K562 (cell line): ENCODE measurements at regions not wholly inside any gene's neighbourhood (a gene's known extent, or its start where the extent isn't known, plus 50 kb on each side); places are given as distances from the start of the nearest gene placed in this dataset.

Experiments
- ATAC-seq: fragments of 200-7000 bp; cut with Tn5 transposase; 3 replicates; pipeline ENCODE4 v1.9.1; 2020; ENCODE audit warnings: moderate library complexity
- BruUV-seq: library from RNA; stranded (reverse); fragments of 400-500 nt; replicated peaks from 2 replicates; lab custom pipeline; 2021; lab: Mats Ljungman, UMichigan
- CTCF ChIA-PET: fragments of 300-600 bp; formaldehyde crosslinking; extraction: SDS; loops from one replicate; lab custom pipeline; 2021; ENCODE audit warnings: low intra/inter-chr PET ratio; lab: Yijun Ruan, JAX
- POLR2A ChIA-PET: fragments of 300-600, 350-650 bp; sonication (Branson Sonifier 250); formaldehyde crosslinking; extraction: SDS; loops from one replicate; lab custom pipeline; 2021; ENCODE audit warnings: antibody characterized with exemption, inconsistent platforms; lab: Yijun Ruan, JAX
- DNase-seq, 4 experiments: peaks; one replicate each; pipeline versions ENCODE4 v3.0.0 to v3.0.0-alpha.2; 2011 to 2018; ENCODE audit warnings: low spot score in 3 of 4, mixed read lengths in 3 of 4; ENCODE audit errors: extremely low read depth in 1 of 4
- FAIRE-seq: peaks from 2 replicates; lab custom pipeline; 2011; peaks lifted over from hg19 to GRCh38; lab: Jason Lieb, UNC
- H2AFZ ChIP-seq: 2 replicates; pipeline ENCODE4 v1.6.0; 2011; ENCODE audit warnings: low read depth, low read length, control low read depth, inconsistent platforms
- H3K27ac ChIP-seq: fragments of 200-600 bp; 3 replicates; pipeline ENCODE4 v1.8.0; 2011; ENCODE audit warnings: low read depth, mild to moderate bottlenecking, control low read depth, inconsistent platforms, low read length, moderate library complexity, mixed read lengths; ENCODE audit errors: extremely low read depth
- H3K27me3 ChIP-seq, 2 experiments: fragments of 300-600 bp in 1 of 2; 2 replicates in 1 of 2; 3 replicates in 1 of 2; pipeline versions ENCODE4 v1.6.0 to v1.8.0; 2011; ENCODE audit warnings: inconsistent platforms in 2 of 2, low read length in 2 of 2, mild to moderate bottlenecking in 1 of 2, mixed read lengths in 1 of 2, moderate library complexity in 1 of 2; ENCODE audit not compliant: control insufficient read depth in 2 of 2, insufficient read depth in 2 of 2
- H3K36me3 ChIP-seq: fragments of 300-600 bp; 3 replicates; pipeline ENCODE4 v1.8.0; 2011; ENCODE audit warnings: mild to moderate bottlenecking, low read length, inconsistent platforms; ENCODE audit not compliant: control insufficient read depth, insufficient read depth
- H3K4me1 ChIP-seq, 2 experiments: fragments of 200-600 bp in 1 of 2; replicated peaks in 1 of 2; 2 replicates in 1 of 2; 3 replicates in 1 of 2; pipeline versions ENCODE4 v1.5.1 to v1.8.0; 2011; ENCODE audit warnings: inconsistent platforms in 2 of 2, low read length in 2 of 2, mild to moderate bottlenecking in 1 of 2, mixed read lengths in 1 of 2, moderate library complexity in 1 of 2; ENCODE audit not compliant: control insufficient read depth in 2 of 2, insufficient read depth in 2 of 2
- H3K4me2 ChIP-seq: 2 replicates; pipeline ENCODE4 v1.6.1; 2011; ENCODE audit warnings: low read length, control low read depth, inconsistent platforms, mixed read lengths; ENCODE audit not compliant: insufficient read depth
- H3K4me3 ChIP-seq: fragments of 200-600 bp; sonication (generic), shearing (Covaris generic); 2 replicates; pipeline ENCODE4 v1.5.1; 2016; ENCODE audit warnings: control low read depth, inconsistent platforms
- H3K79me2 ChIP-seq: fragments of 200-600 bp; 3 replicates; pipeline ENCODE4 v1.8.0; 2011; ENCODE audit warnings: low read length, inconsistent platforms; ENCODE audit not compliant: control insufficient read depth, insufficient read depth
- H3K9ac ChIP-seq, 2 experiments: 2 replicates each; pipeline versions ENCODE4 v1.6.0 to v1.6.1; 2011; ENCODE audit warnings: low read depth in 2 of 2, low read length in 2 of 2, control low read depth in 1 of 2, inconsistent platforms in 1 of 2, mild to moderate bottlenecking in 1 of 2, mixed read lengths in 1 of 2; ENCODE audit not compliant: insufficient read depth in 1 of 2
- H3K9me1 ChIP-seq: one replicate; pipeline ENCODE4 v1.6.0; 2011; ENCODE audit warnings: inconsistent platforms, mild to moderate bottlenecking, low read length, moderate library complexity; ENCODE audit not compliant: control insufficient read depth, insufficient read depth
- H3K9me3 ChIP-seq: replicated peaks from 2 replicates; pipeline ENCODE4 v1.5.1; 2011; ENCODE audit warnings: low read depth, low read length, inconsistent platforms; ENCODE audit not compliant: control insufficient read depth, insufficient read depth
- H4K20me1 ChIP-seq: replicated peaks from 2 replicates; pipeline ENCODE4 v1.6.1; 2011; ENCODE audit warnings: low read length, inconsistent platforms, mixed read lengths; ENCODE audit not compliant: control insufficient read depth, insufficient read depth
- BCOR ChIP-seq: fragments of 450-650 bp; IDR thresholded peaks from 2 replicates; pipeline ENCODE4 v1.6.1; 2016
- DPF2 ChIP-seq: fragments of 450-650 bp; IDR thresholded peaks from 2 replicates; pipeline ENCODE4 v1.6.1; 2016
- FOXA1 ChIP-seq: fragments of 450-650 bp; IDR thresholded peaks from 2 replicates; pipeline ENCODE4 v1.6.1; 2016; ENCODE audit warnings: mild to moderate bottlenecking, borderline replicate concordance
- HEY1 ChIP-seq: fragments of 250-450 bp; sonication (Bioruptor Pico); IDR thresholded peaks from 2 replicates; pipeline ENCODE4 v1.5.0; 2020; ENCODE audit warnings: mild to moderate bottlenecking, moderate library complexity, borderline replicate concordance
- HNRNPK ChIP-seq: fragments of 200-400 bp; formaldehyde crosslinking; IDR thresholded peaks from one replicate; pipeline ENCODE4 v1.6.1; 2018; ENCODE audit warnings: mild to moderate bottlenecking, low read depth, low read length; ENCODE audit not compliant: poor library complexity, severe bottlenecking
- KDM1A ChIP-seq, 2 experiments: fragments of 450-650 bp; IDR thresholded peaks; 2 replicates each; pipeline ENCODE4 v1.6.1; 2016; ENCODE audit warnings: mild to moderate bottlenecking in 2 of 2
- NCOA4 ChIP-seq: fragments of 450-650 bp; IDR thresholded peaks from 2 replicates; pipeline ENCODE4 v1.6.1; 2018; ENCODE audit warnings: mild to moderate bottlenecking; ENCODE audit not compliant: partially characterized antibody
- NR2F6 ChIP-seq: fragments of 450-650 bp; formaldehyde crosslinking; IDR thresholded peaks from 2 replicates; pipeline ENCODE4 v1.4.0; 2020; ENCODE audit warnings: mild to moderate bottlenecking
- PURB ChIP-seq: sonication (generic); formaldehyde crosslinking; IDR thresholded peaks from 2 replicates; pipeline ENCODE4 v1.9.0; 2021; ENCODE audit warnings: low read depth, mild to moderate bottlenecking, missing genetic modification reagents
- STAT5B ChIP-seq: fragments of 250-450 bp; sonication (Bioruptor Pico); IDR thresholded peaks from 2 replicates; pipeline ENCODE4 v1.8.0; 2021; ENCODE audit warnings: mild to moderate bottlenecking, inconsistent platforms
- WGBS: fragments of 100-300 bp; shearing (Covaris generic); methylation state at CpG from one replicate; pipeline ENCODE4 v1.1.6; 2016; ENCODE audit warnings: low coverage, mixed read lengths; ENCODE audit not compliant: insufficient coverage; ENCODE audit errors: missing lambda C conversion rate; 5-methylcytosine and 5-hydroxymethylcytosine counted together
- in situ Hi-C: fragments of 300-500 bp; cut with MboI; formaldehyde crosslinking; loops from 4 replicates; pipeline ENCODE4 v1.15.0; 2018; ENCODE audit warnings: inconsistent platforms, mixed read lengths
- intact Hi-C: fragments of 100-400 bp; cut with micrococcal nuclease; formaldehyde crosslinking; loops from 2 replicates; pipeline ENCODE4 v1.14.2; 2022
- TF ChIP-seq, protein P1 (sequence below), 2 experiments: fragments of 450-650 bp; formaldehyde crosslinking in 1 of 2; IDR thresholded peaks; 2 replicates each; pipeline versions ENCODE4 v1.4.0 to v1.6.1; 2014 to 2020; ENCODE audit warnings: mild to moderate bottlenecking in 2 of 2, borderline replicate concordance in 1 of 2, low read depth in 1 of 2
- TF ChIP-seq, protein P2 (sequence below): fragments of 450-650 bp; IDR thresholded peaks from 2 replicates; pipeline ENCODE4 v1.6.1; 2018; ENCODE audit warnings: mild to moderate bottlenecking, low read depth; ENCODE audit not compliant: partially characterized antibody
- TF ChIP-seq, protein P3 (sequence below): sonication (generic); formaldehyde crosslinking; IDR thresholded peaks from 2 replicates; pipeline ENCODE4 v1.8.1; 2023; ENCODE audit warnings: mild to moderate bottlenecking, missing genetic modification reagents

DNA sequence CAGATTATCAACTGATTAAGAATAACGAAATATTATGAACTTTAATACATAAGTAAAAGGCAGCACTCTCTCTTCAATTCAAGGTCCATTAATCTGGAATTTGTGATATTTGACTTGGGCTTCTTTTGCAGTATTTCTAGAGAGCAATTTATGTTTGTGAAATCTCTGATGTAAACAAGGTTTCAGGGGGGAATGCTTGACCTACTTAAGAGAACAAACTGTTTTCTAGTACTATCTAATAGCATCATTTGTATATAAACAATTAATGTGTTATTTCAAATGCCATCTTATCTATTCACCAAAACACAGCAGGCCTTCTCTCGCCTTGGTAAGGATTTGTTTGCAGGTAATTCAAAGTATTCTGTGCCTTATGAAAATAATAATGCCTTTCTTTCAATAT, 103.6 kb upstream of the FST start:
- H3K27ac ChIP-seq: no peak overlapping the region
- no peak for ATAC-seq
- FAIRE-seq: no peak
- no peak overlapping the region for H3K9ac ChIP-seq
- H4K20me1 ChIP-seq: no peaks in the 10 kb centered on the region
- in situ Hi-C loops: no loop called here
- DNase-seq: no peak
- no peaks in the 10 kb centered on the region for H3K4me1 ChIP-seq
- intact Hi-C loops: no loop called here
- TF ChIP-seq KDM1A (IDR thresholded peaks at IDR 0.05) (no peak), BCOR (no peak), FOXA1 (no peak), HNRNPK (no peak), NR2F6 (CRISPR knock-in tag) (no peak), PURB (CRISPR knock-in tag) (no peak), DPF2 (no peak), HEY1 (CRISPR knock-in tag) (no peak), STAT5B (CRISPR knock-in tag) (no peak), NCOA4 (no peak)
- TF ChIP-seq, protein P1, sequence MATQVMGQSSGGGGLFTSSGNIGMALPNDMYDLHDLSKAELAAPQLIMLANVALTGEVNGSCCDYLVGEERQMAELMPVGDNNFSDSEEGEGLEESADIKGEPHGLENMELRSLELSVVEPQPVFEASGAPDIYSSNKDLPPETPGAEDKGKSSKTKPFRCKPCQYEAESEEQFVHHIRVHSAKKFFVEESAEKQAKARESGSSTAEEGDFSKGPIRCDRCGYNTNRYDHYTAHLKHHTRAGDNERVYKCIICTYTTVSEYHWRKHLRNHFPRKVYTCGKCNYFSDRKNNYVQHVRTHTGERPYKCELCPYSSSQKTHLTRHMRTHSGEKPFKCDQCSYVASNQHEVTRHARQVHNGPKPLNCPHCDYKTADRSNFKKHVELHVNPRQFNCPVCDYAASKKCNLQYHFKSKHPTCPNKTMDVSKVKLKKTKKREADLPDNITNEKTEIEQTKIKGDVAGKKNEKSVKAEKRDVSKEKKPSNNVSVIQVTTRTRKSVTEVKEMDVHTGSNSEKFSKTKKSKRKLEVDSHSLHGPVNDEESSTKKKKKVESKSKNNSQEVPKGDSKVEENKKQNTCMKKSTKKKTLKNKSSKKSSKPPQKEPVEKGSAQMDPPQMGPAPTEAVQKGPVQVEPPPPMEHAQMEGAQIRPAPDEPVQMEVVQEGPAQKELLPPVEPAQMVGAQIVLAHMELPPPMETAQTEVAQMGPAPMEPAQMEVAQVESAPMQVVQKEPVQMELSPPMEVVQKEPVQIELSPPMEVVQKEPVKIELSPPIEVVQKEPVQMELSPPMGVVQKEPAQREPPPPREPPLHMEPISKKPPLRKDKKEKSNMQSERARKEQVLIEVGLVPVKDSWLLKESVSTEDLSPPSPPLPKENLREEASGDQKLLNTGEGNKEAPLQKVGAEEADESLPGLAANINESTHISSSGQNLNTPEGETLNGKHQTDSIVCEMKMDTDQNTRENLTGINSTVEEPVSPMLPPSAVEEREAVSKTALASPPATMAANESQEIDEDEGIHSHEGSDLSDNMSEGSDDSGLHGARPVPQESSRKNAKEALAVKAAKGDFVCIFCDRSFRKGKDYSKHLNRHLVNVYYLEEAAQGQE (IDR thresholded peaks at IDR 0.05; ENCODE audit: borderline replicate concordance): no peak
- TF ChIP-seq, protein P1 (CRISPR knock-in tag; IDR thresholded peaks at IDR 0.05; ENCODE audit: low read depth): no peak
- TF ChIP-seq, protein P2, sequence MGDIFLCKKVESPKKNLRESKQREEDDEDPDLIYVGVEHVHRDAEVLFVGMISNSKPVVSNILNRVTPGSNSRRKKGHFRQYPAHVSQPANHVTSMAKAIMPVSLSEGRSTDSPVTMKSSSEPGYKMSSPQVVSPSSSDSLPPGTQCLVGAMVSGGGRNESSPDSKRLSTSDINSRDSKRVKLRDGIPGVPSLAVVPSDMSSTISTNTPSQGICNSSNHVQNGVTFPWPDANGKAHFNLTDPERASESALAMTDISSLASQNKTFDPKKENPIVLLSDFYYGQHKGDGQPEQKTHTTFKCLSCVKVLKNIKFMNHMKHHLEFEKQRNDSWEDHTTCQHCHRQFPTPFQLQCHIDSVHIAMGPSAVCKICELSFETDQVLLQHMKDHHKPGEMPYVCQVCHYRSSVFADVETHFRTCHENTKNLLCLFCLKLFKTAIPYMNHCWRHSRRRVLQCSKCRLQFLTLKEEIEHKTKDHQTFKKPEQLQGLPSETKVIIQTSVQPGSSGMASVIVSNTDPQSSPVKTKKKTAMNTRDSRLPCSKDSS: no peak
- TF ChIP-seq, protein P3, sequence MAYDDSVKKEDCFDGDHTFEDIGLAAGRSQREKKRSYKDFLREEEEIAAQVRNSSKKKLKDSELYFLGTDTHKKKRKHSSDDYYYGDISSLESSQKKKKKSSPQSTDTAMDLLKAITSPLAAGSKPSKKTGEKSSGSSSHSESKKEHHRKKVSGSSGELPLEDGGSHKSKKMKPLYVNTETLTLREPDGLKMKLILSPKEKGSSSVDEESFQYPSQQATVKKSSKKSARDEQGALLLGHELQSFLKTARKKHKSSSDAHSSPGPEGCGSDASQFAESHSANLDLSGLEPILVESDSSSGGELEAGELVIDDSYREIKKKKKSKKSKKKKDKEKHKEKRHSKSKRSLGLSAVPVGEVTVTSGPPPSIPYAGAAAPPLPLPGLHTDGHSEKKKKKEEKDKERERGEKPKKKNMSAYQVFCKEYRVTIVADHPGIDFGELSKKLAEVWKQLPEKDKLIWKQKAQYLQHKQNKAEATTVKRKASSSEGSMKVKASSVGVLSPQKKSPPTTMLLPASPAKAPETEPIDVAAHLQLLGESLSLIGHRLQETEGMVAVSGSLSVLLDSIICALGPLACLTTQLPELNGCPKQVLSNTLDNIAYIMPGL (CRISPR knock-in tag): no peak
- BruUV-seq: no TSS peak
- no peaks in the 10 kb centered on the region for H3K36me3 ChIP-seq
- H3K79me2 ChIP-seq: no peaks in the 10 kb centered on the region
- ChIA-PET CTCF (no interaction called here), POLR2A (no interaction called here)
- no peak overlapping the region for H3K4me3 ChIP-seq
- H3K4me2 ChIP-seq: no peak overlapping the region
- WGBS: 4% methylated on average over 2 of the region's 2 CpGs
- no peaks in the 10 kb centered on the region for H3K9me1 ChIP-seq
- no peaks in the 10 kb centered on the region for H3K9me3 ChIP-seq
- H2AFZ ChIP-seq: no peak overlapping the region
- H3K27me3 ChIP-seq: peaks cover 0 to 3% of the 10 kb centered on the region in 2 experiments; a peak in 1 of 5 replicates
